Kidney (tissue), 13 donors: ENCODE measurements at regions not wholly inside any gene's neighbourhood (a gene's known extent, or its start where the extent isn't known, plus 50 kb on each side); places are given as distances from the start of the nearest gene placed in this dataset.

Experiments used
- DNase-seq, 5 donors: peaks; one replicate each; pipeline ENCODE4 v3.0.0-alpha.2; 2013 to 2020
- FAIRE-seq: peaks from 2 replicates; lab custom pipeline; 2012; peaks lifted over from hg19 to GRCh38; lab: Jason Lieb, UNC
- H3K27ac ChIP-seq, 2 donors: one replicate each; pipeline ENCODE4 v1.7.0; 2013; ENCODE audit warnings: low read depth in 2 of 2, low read length in 2 of 2, inconsistent platforms in 1 of 2
- H3K27me3 ChIP-seq: one replicate; pipeline ENCODE4 v1.7.1; 2013; ENCODE audit warnings: low read length, inconsistent platforms; ENCODE audit not compliant: control insufficient read depth, insufficient read depth
- H3K36me3 ChIP-seq, 3 donors: one replicate each; pipeline versions ENCODE4 v1.7.0 to v1.7.1; 2013; ENCODE audit warnings: low read length in 3 of 3, control low read depth in 1 of 3, inconsistent platforms in 1 of 3; ENCODE audit not compliant: insufficient read depth in 3 of 3, control insufficient read depth in 2 of 3
- H3K4me1 ChIP-seq, 3 donors: one replicate each; pipeline versions ENCODE4 v1.7.0 to v1.7.1; 2013; ENCODE audit warnings: low read length in 3 of 3, inconsistent platforms in 1 of 3, low read depth in 1 of 3; ENCODE audit not compliant: control insufficient read depth in 2 of 3, insufficient read depth in 2 of 3
- H3K4me3 ChIP-seq, 3 donors: one replicate each; pipeline versions ENCODE4 v1.7.0 to v1.8.1; 2013; ENCODE audit warnings: low read length in 3 of 3, control low read depth in 1 of 3, inconsistent platforms in 1 of 3
- H3K9ac ChIP-seq, 3 donors: one replicate each; pipeline versions ENCODE4 v1.7.0 to v1.7.1; 2013; ENCODE audit warnings: low read length in 3 of 3, control low read depth in 1 of 3, inconsistent platforms in 1 of 3
- H3K9me3 ChIP-seq, 3 donors: one replicate each; pipeline versions ENCODE4 v1.7.0 to v1.7.1; 2013; ENCODE audit warnings: low read length in 3 of 3, control low read depth in 1 of 3, inconsistent platforms in 1 of 3; ENCODE audit not compliant: control insufficient read depth in 2 of 3, insufficient read depth in 1 of 3
- CTCF ChIP-seq: IDR thresholded peaks from 3 replicates; pipeline ENCODE4 v1.5.1; 2012; ENCODE audit warnings: mild to moderate bottlenecking, moderate library complexity, borderline replicate concordance; ENCODE audit not compliant: insufficient read depth; ENCODE audit errors: extremely low read depth
- intact Hi-C: fragments of 100-400 bp; cut with DNase I; formaldehyde crosslinking; loops from one replicate; pipeline ENCODE4 v1.11.1; 2022
- donor health status: control.
- donor health status: control.
- donor health status: control.
- donor health status: control.
- donor health status: control.
- donor health status: DM: yes; HTN: yes; CAD: no.
- donor health status: Normal renal cell carcinoma (clear cell type).

GRCh38 chr3:72199530-72199929 lies 414.6 kb upstream of the PROK2 start:
- Histone ChIP-seq H3K9ac (no peak overlapping the region), H3K27me3 (no peaks in the 10 kb centered on the region), H3K36me3 (no peaks in the 10 kb centered on the region), H3K27ac (no peak overlapping the region), H3K9me3 (peaks cover 0 to 6% (median 0%) of the 10 kb centered on the region in 3 donors), H3K4me3 (no peak overlapping the region), H3K4me1 (no peaks in the 10 kb centered on the region)
- no peak for TF ChIP-seq CTCF
- no peak for DNase-seq
- intact Hi-C loops = no loop called here
- FAIRE-seq = no peak

DNA sequence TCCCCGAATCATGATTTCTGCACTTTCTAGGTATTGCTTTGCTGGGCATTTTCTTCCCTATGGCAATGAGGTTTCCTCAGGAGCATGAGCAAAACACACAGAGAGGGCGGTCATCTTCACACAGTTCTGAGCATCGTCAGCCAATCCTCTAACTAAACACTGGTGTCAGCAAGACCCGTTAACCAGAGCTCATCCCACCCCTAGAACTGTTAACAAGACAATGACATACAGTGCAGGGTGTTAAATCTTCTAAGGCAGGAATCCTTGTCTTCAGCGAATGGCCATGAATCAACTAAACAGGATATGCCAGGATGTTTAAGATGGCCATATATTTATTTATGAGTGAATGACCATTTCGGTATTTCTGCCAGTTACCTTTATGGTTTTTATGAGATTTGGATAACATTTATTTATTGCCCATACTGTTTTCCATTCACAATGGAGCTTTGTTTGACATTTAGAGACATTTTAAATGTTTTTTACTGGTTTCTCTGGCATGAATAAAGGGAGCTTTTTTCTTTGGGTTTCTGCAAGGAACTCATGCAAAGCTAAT lies 411.5 kb upstream of the PROK2 start:
- no peak overlapping the region for H3K27ac ChIP-seq
- H3K36me3 ChIP-seq = no peaks in the 10 kb centered on the region
- FAIRE-seq = no peak
- no peaks in the 10 kb centered on the region for H3K27me3 ChIP-seq
- no peak for TF ChIP-seq CTCF
- no peak for DNase-seq
- no peaks in the 10 kb centered on the region for H3K4me1 ChIP-seq
- no peak overlapping the region for H3K4me3 ChIP-seq
- intact Hi-C loops = no loop called here
- no peak overlapping the region for H3K9ac ChIP-seq
- H3K9me3 ChIP-seq = peaks cover 0 to 10% (median 0%) of the 10 kb centered on the region in 3 donors

DNA sequence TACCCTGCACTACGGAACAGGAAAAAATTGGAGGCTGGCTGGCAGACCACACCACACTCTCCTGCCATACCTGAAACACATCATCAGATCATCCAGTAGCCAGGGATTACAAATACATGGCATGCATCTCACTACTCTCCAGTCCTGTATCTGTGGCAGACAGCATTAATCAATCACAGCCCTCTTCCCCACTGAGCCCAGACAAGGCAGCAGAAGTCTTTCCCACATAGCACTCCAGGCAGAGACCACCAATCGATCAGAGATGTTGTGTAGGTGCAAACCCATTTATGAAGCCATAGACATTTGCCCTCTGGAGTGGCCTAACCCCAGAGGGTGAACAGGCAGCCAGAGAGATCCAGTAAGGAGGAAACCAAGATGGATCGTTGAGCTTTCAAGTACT lies 410.9 kb upstream of the PROK2 start:
- DNase-seq (no peak), FAIRE-seq (no peak)
- Histone ChIP-seq H3K27me3 (no peaks in the 10 kb centered on the region), H3K4me3 (no peak overlapping the region), H3K4me1 (no peaks in the 10 kb centered on the region), H3K9ac (no peak overlapping the region), H3K27ac (no peak overlapping the region), H3K36me3 (no peaks in the 10 kb centered on the region), H3K9me3 (peaks cover 0 to 9% (median 0%) of the 10 kb centered on the region in 3 donors)
- intact Hi-C loops = no loop called here
- TF ChIP-seq CTCF = no peak

- no peak overlapping the region for H3K4me3 ChIP-seq
- intact Hi-C loops = no loop called here
- no peak for TF ChIP-seq CTCF
- no peaks in the 10 kb centered on the region for H3K4me1 ChIP-seq
- DNase-seq (no peak), FAIRE-seq (no peak)
- no peaks in the 10 kb centered on the region for H3K36me3 ChIP-seq
- no peak overlapping the region for H3K9ac ChIP-seq
- H3K9me3 ChIP-seq = peaks cover 0 to 4% (median 0%) of the 10 kb centered on the region in 3 donors
- H3K27ac ChIP-seq = no peak overlapping the region
- H3K27me3 ChIP-seq = no peaks in the 10 kb centered on the region
Measured at GRCh38 chr3:72194458-72194857, 409.5 kb upstream of the PROK2 start.
